IMR-90 (cell line): ENCODE measurements at regions not wholly inside any gene's neighbourhood (a gene's known extent, or its start where the extent isn't known, plus 50 kb on each side); places are given as distances from the start of the nearest gene placed in this dataset.

ENCODE experiments used
- ATAC-seq: fragments of 200-7000 bp; cut with Tn5 transposase; 2 replicates; pipeline ENCODE4 v1.9.1; 2020; ENCODE audit warnings: low read depth, mild to moderate bottlenecking, moderate library complexity
- BruUV-seq: library from RNA; stranded (reverse); fragments of 400-500 nt; replicated peaks from 2 replicates; lab custom pipeline; 2021; lab: Mats Ljungman, UMichigan
- CTCF ChIA-PET: fragments of 300-600 bp; formaldehyde crosslinking; extraction: SDS; loops from one replicate; lab custom pipeline; 2021; ENCODE audit warnings: antibody characterized with exemption; lab: Yijun Ruan, JAX
- POLR2A ChIA-PET: fragments of 300-600 bp; sonication (Branson Sonifier 250); formaldehyde crosslinking; loops from one replicate; lab custom pipeline; 2022; ENCODE audit warnings: antibody characterized with exemption; ENCODE audit not compliant: unreplicated experiment; lab: Charles Lee
- DNase-seq: peaks from one replicate; pipeline ENCODE4 v3.0.0; 2013
- H2AFZ ChIP-seq: replicated peaks from 2 replicates; pipeline ENCODE3; 2013; ENCODE audit warnings: low read length, mild to moderate bottlenecking; ENCODE audit not compliant: poor library complexity
- H2AK5ac ChIP-seq: 2 replicates; pipeline ENCODE4 v1.6.1; 2013; ENCODE audit warnings: low read depth, low read length, inconsistent platforms
- H2AK9ac ChIP-seq: replicated peaks from 2 replicates; pipeline ENCODE3; 2013; ENCODE audit warnings: mild to moderate bottlenecking, low read depth, low read length, moderate library complexity; ENCODE audit not compliant: poor library complexity
- H2BK120ac ChIP-seq: 2 replicates; pipeline ENCODE4 v1.6.1; 2013; ENCODE audit warnings: low read depth, low read length, inconsistent platforms
- H2BK15ac ChIP-seq: 3 replicates; pipeline ENCODE4 v1.6.1; 2013; ENCODE audit warnings: low read depth, low read length, inconsistent platforms
- H2BK20ac ChIP-seq: 2 replicates; pipeline ENCODE4 v1.6.1; 2013; ENCODE audit warnings: low read depth, mild to moderate bottlenecking, inconsistent platforms, low read length, moderate library complexity
- H2BK5ac ChIP-seq: 2 replicates; pipeline ENCODE4 v1.6.1; 2013; ENCODE audit warnings: mild to moderate bottlenecking, low read depth, low read length, inconsistent platforms; ENCODE audit not compliant: poor library complexity, severe bottlenecking
- H3K14ac ChIP-seq: replicated peaks from 2 replicates; pipeline ENCODE4 v1.6.1; 2013; ENCODE audit warnings: low read depth, low read length, inconsistent platforms
- H3K18ac ChIP-seq: 2 replicates; pipeline ENCODE4 v1.6.1; 2013; ENCODE audit warnings: low read depth, low read length, control low read depth
- H3K23ac ChIP-seq: 2 replicates; pipeline ENCODE4 v1.6.1; 2013; ENCODE audit warnings: low read depth, low read length, inconsistent platforms
- H3K27ac ChIP-seq: 2 replicates; pipeline ENCODE4 v1.5.1; 2013; ENCODE audit warnings: mild to moderate bottlenecking, control low read depth, low read length; ENCODE audit not compliant: insufficient read depth
- H3K27me3 ChIP-seq: 2 replicates; pipeline ENCODE4 v1.6.1; 2013; ENCODE audit warnings: low read length; ENCODE audit not compliant: control insufficient read depth, insufficient read depth
- H3K36me3 ChIP-seq: 2 replicates; pipeline ENCODE4 v1.6.1; 2013; ENCODE audit warnings: low read length, mixed read lengths; ENCODE audit not compliant: control insufficient read depth, insufficient read depth
- H3K4ac ChIP-seq: 2 replicates; pipeline ENCODE4 v1.6.1; 2013; ENCODE audit warnings: low read depth, low read length, inconsistent platforms
- H3K4me1 ChIP-seq: 2 replicates; pipeline ENCODE4 v1.6.1; 2013; ENCODE audit warnings: low read length, mixed read lengths; ENCODE audit not compliant: control insufficient read depth, insufficient read depth
- H3K4me2 ChIP-seq: 2 replicates; pipeline ENCODE4 v1.6.1; 2013; ENCODE audit warnings: low read depth, mild to moderate bottlenecking, control low read depth, low read length, moderate library complexity
- H3K4me3 ChIP-seq: 2 replicates; pipeline ENCODE4 v1.5.1; 2013; ENCODE audit warnings: low read depth, mild to moderate bottlenecking, control low read depth, low read length, moderate library complexity; ENCODE audit not compliant: insufficient read depth
- H3K56ac ChIP-seq: 2 replicates; pipeline ENCODE4 v1.6.1; 2013; ENCODE audit warnings: low read length, inconsistent platforms; ENCODE audit not compliant: insufficient read depth; ENCODE audit errors: extremely low read depth
- H3K79me1 ChIP-seq, 2 experiments: 2 replicates each; pipeline ENCODE4 v1.6.1; 2013; ENCODE audit warnings: low read length in 2 of 2, inconsistent platforms in 1 of 2, low read depth in 1 of 2
- H3K9ac ChIP-seq: 2 replicates; pipeline ENCODE4 v1.6.1; 2013; ENCODE audit warnings: low read depth, low read length, control low read depth
- H3K9me1 ChIP-seq: 2 replicates; pipeline ENCODE4 v1.6.1; 2013; ENCODE audit warnings: low read length, inconsistent platforms; ENCODE audit not compliant: insufficient read depth
- H3K9me3 ChIP-seq: 2 replicates; pipeline ENCODE4 v1.6.1; 2013; ENCODE audit warnings: low read length; ENCODE audit not compliant: control insufficient read depth, insufficient read depth
- H4K20me1 ChIP-seq: 2 replicates; pipeline ENCODE4 v1.6.1; 2013; ENCODE audit warnings: low read length, inconsistent platforms; ENCODE audit not compliant: insufficient read depth
- H4K5ac ChIP-seq: 2 replicates; pipeline ENCODE4 v1.6.1; 2013; ENCODE audit warnings: mild to moderate bottlenecking, low read depth, low read length, control low read depth
- H4K8ac ChIP-seq, 2 experiments: 2 replicates each; pipeline ENCODE4 v1.6.1; 2013; ENCODE audit warnings: low read depth in 2 of 2, low read length in 2 of 2, control low read depth in 1 of 2, inconsistent platforms in 1 of 2
- H4K91ac ChIP-seq: 2 replicates; pipeline ENCODE4 v1.6.1; 2013; ENCODE audit warnings: low read depth, low read length, inconsistent platforms; ENCODE audit not compliant: insufficient read depth
- BHLHE40 ChIP-seq: fragments of 150-350 bp; IDR thresholded peaks from 2 replicates; pipeline ENCODE4 v1.6.1; 2016; ENCODE audit warnings: mild to moderate bottlenecking, low read depth, low read length
- CEBPB ChIP-seq: IDR thresholded peaks from 2 replicates; pipeline ENCODE4 v1.6.1; 2012; ENCODE audit warnings: low read depth, low read length, improper control_type of control experiment
- CHD1 ChIP-seq: IDR thresholded peaks from 2 replicates; pipeline ENCODE4 v1.6.1; 2012; ENCODE audit warnings: low read depth, low read length, improper control_type of control experiment
- CTCF ChIP-seq: conservative IDR thresholded peaks from 2 replicates; pipeline ENCODE4 v1.5.1; 2012; ENCODE audit warnings: mild to moderate bottlenecking, low read depth, low read length, improper control_type of control experiment
- ELK1 ChIP-seq: fragments of 150-350 bp; IDR thresholded peaks from 2 replicates; pipeline ENCODE4 v1.6.1; 2016; ENCODE audit warnings: low read depth, mild to moderate bottlenecking, low read length, moderate library complexity, borderline replicate concordance
- FOS ChIP-seq: fragments of 150-350 bp; IDR thresholded peaks from 2 replicates; pipeline ENCODE4 v1.6.1; 2016; ENCODE audit warnings: low read depth, low read length
- MAFK ChIP-seq: IDR thresholded peaks from 2 replicates; pipeline ENCODE4 v1.6.1; 2012; ENCODE audit warnings: low read depth, low read length, improper control_type of control experiment
- MAZ ChIP-seq: IDR thresholded peaks from 2 replicates; pipeline ENCODE4 v1.6.1; 2012; ENCODE audit warnings: low read depth, mild to moderate bottlenecking, low read length, improper control_type of control experiment, moderate library complexity, borderline replicate concordance
- MXI1 ChIP-seq: IDR thresholded peaks from 2 replicates; pipeline ENCODE4 v1.6.1; 2012; ENCODE audit warnings: low read depth, mild to moderate bottlenecking, low read length, moderate library complexity, borderline replicate concordance
- NFE2L2 ChIP-seq: fragments of 150-350 bp; IDR thresholded peaks from 2 replicates; pipeline ENCODE4 v1.6.1; 2016; ENCODE audit warnings: low read depth, mild to moderate bottlenecking, low read length
- POLR2A ChIP-seq: IDR thresholded peaks from 2 replicates; pipeline ENCODE4 v1.6.1; 2012; ENCODE audit warnings: mild to moderate bottlenecking, low read depth, low read length
- RAD21 ChIP-seq: IDR thresholded peaks from 2 replicates; pipeline ENCODE4 v1.6.1; 2012; ENCODE audit warnings: low read length, improper control_type of control experiment
- RCOR1 ChIP-seq: IDR thresholded peaks from 2 replicates; pipeline ENCODE4 v1.6.1; 2012; ENCODE audit warnings: mild to moderate bottlenecking, low read length, improper control_type of control experiment; ENCODE audit not compliant: insufficient replicate concordance
- RFX5 ChIP-seq: IDR thresholded peaks from 2 replicates; pipeline ENCODE4 v1.8.0; 2012; ENCODE audit warnings: low read depth, mild to moderate bottlenecking, low read length, moderate library complexity
- SMC3 ChIP-seq: fragments of 150-350 bp; IDR thresholded peaks from 2 replicates; pipeline ENCODE4 v1.6.1; 2016; ENCODE audit warnings: low read depth, mild to moderate bottlenecking, antibody characterized with exemption, low read length, moderate library complexity
- USF2 ChIP-seq: fragments of 150-350 bp; IDR thresholded peaks from 2 replicates; pipeline ENCODE4 v1.6.1; 2017; ENCODE audit warnings: mild to moderate bottlenecking, antibody characterized with exemption, low read length, low read depth
- WGBS, 2 experiments: methylation state at CpG; one replicate each; pipeline versions ENCODE4 v1.1.5 to v1.1.7; 2013; ENCODE audit warnings: missing lambda C conversion rate in 2 of 2; ENCODE audit not compliant: insufficient read length in 1 of 2; ENCODE audit errors: extremely low coverage in 2 of 2; 5-methylcytosine and 5-hydroxymethylcytosine counted together
- dilution Hi-C: fragments of 300-500 bp; cut with HindIII; formaldehyde crosslinking; loops from one replicate; pipeline ENCODE4 v1.14.3; 2018; ENCODE audit warnings: low sequenced_read_pairs; ENCODE audit not compliant: unreplicated experiment
- in situ Hi-C: fragments of 300-500 bp; cut with MboI; formaldehyde crosslinking; loops from 3 replicates; pipeline ENCODE4 v1.14.3; 2019; ENCODE audit warnings: low sequenced_read_pairs, inconsistent platforms, mixed read lengths
- intact Hi-C: fragments of 100-400 bp; cut with micrococcal nuclease; formaldehyde crosslinking; loops from 2 replicates; pipeline ENCODE4 v1.10.0; 2022

GRCh38 chr14:90472632-90473031 lies 75.8 kb downstream of the CALM1 start:
- CTCF ChIA-PET: no interaction called here
- no peak overlapping the region for H2BK20ac ChIP-seq

More at GRCh38 chr14:90472632-90473031, 75.8 kb downstream of the CALM1 start:
- in situ Hi-C loops: no loop called here
- Histone ChIP-seq H3K23ac (no peak overlapping the region), H2BK120ac (no peak overlapping the region), H3K4me2 (no peak overlapping the region), H3K9me1 (no peaks in the 10 kb centered on the region), H3K4ac (no peak overlapping the region), H3K79me1 (no peaks in the 10 kb centered on the region), H3K9ac (no peak overlapping the region), H3K36me3 (no peaks in the 10 kb centered on the region), H3K27ac (no peak overlapping the region), H3K56ac (no peak overlapping the region), H2BK5ac (no peak overlapping the region), H2AK5ac (no peak overlapping the region), H3K4me3 (no peak overlapping the region), H2BK15ac (no peak overlapping the region), H4K5ac (no peak overlapping the region), H3K14ac (no peak overlapping the region), H4K91ac (no peak overlapping the region), H4K20me1 (no peaks in the 10 kb centered on the region), H3K4me1 (no peaks in the 10 kb centered on the region), H2AFZ (no peak overlapping the region), H3K18ac (no peak overlapping the region), H4K8ac (no peak overlapping the region), H3K9me3 (peaks cover 1% of the 10 kb centered on the region; the same call in 1 of the 2 replicates), H3K27me3 (no peaks in the 10 kb centered on the region), H2AK9ac (no peak overlapping the region)
- POLR2A ChIA-PET: no interaction called here
- 40% methylated on average over 1 of the region's 2 CpGs; no CpG with 5 or more reads in 1 of the 2 experiments for WGBS, 2 experiments
- dilution Hi-C loops: no loop called here
- ATAC-seq (no peak), DNase-seq (no peak)
- no TSS peak for BruUV-seq
- TF ChIP-seq ELK1 (no peak), MXI1 (no peak), FOS (no peak), CEBPB (no peak), RCOR1 (no peak), RAD21 (no peak), MAZ (no peak), NFE2L2 (no peak), CTCF (no peak), SMC3 (no peak), BHLHE40 (no peak), RFX5 (no peak), POLR2A (no peak), USF2 (no peak), CHD1 (no peak), MAFK (no peak)
- intact Hi-C loops: no loop called here
